ENCODE measurements at regions not wholly inside any gene's neighbourhood (a gene's known extent, or its start where the extent isn't known, plus 50 kb on each side); places are given as distances from the start of the nearest gene placed in this dataset.
A peak's percentile ranks its signal among the peaks of the same experiment; 100 is the strongest.

- no peaks in the 10 kb centered on the region for H3K36me3 ChIP-seq
- no peaks in the 10 kb centered on the region for H3K9me3 ChIP-seq
- no peak for ATAC-seq
- no peak overlapping the region for H3K27ac ChIP-seq
- no peaks in the 10 kb centered on the region for H3K27me3 ChIP-seq
- WGBS, 2 donors (ENCODE audit: low coverage in 1 of 2): 70 to 71% methylated on average over 2 of the region's 2 CpGs
- H3K4me1 ChIP-seq: peaks cover 0 to 9% (median 0%) of the 10 kb centered on the region in 3 donors
- no peak overlapping the region for H3K4me3 ChIP-seq
- no peak for TF ChIP-seq CTCF (IDR thresholded peaks at IDR 0.05)
- TF ChIP-seq POLR2AphosphoS5 (IDR thresholded peaks at IDR 0.05): no peak
- no peak for TF ChIP-seq EP300 (IDR thresholded peaks at IDR 0.05)
- no peak for TF ChIP-seq POLR2A (IDR thresholded peaks at IDR 0.05)
Measured at GRCh38 chr6:86857783-86858182, 79.5 kb upstream of the HTR1E start.

GRCh38 chr6:86856937-86857563 lies 80.3 kb upstream of the HTR1E start:
- Histone ChIP-seq H3K4me1 (peaks cover 0 to 9% (median 0%) of the 10 kb centered on the region in 3 donors), H3K4me3 (no peak overlapping the region), H3K9me3 (no peaks in the 10 kb centered on the region), H3K36me3 (no peaks in the 10 kb centered on the region), H3K27ac (no peak overlapping the region), H3K27me3 (no peaks in the 10 kb centered on the region)
- peak; percentile 62 to 70 (median 65) for TF ChIP-seq CTCF (IDR thresholded peaks at IDR 0.05)
- no peak for TF ChIP-seq POLR2AphosphoS5 (IDR thresholded peaks at IDR 0.05)
- TF ChIP-seq EP300 (IDR thresholded peaks at IDR 0.05): no peak
- no peak for ATAC-seq
- WGBS, 2 donors (ENCODE audit: low coverage in 1 of 2): 20 to 32% methylated on average over 3 of the region's 3 CpGs

- no peak for TF ChIP-seq CTCF (IDR thresholded peaks at IDR 0.05)
- TF ChIP-seq POLR2AphosphoS5 (IDR thresholded peaks at IDR 0.05): no peak
- no peak for TF ChIP-seq EP300 (IDR thresholded peaks at IDR 0.05)
- no peak for TF ChIP-seq POLR2A (IDR thresholded peaks at IDR 0.05)
- ATAC-seq: no peak
- H3K9me3 ChIP-seq: no peaks in the 10 kb centered on the region
- no peaks in the 10 kb centered on the region for H3K36me3 ChIP-seq
- H3K4me3 ChIP-seq: no peak overlapping the region
- H3K27me3 ChIP-seq: no peaks in the 10 kb centered on the region
- peaks cover 0 to 9% (median 0%) of the 10 kb centered on the region in 3 donors for H3K4me1 ChIP-seq
- H3K27ac ChIP-seq: no peak overlapping the region
Measured at GRCh38 chr6:86856379-86856778, 80.9 kb upstream of the HTR1E start.

GRCh38 chr6:86848986-86849385 lies 88.3 kb upstream of the HTR1E start:
- no peaks in the 10 kb centered on the region for H3K9me3 ChIP-seq
- no peaks in the 10 kb centered on the region for H3K4me1 ChIP-seq
- TF ChIP-seq POLR2A (IDR thresholded peaks at IDR 0.05): no peak
- no peak for TF ChIP-seq POLR2AphosphoS5 (IDR thresholded peaks at IDR 0.05)
- no peak for TF ChIP-seq CTCF (IDR thresholded peaks at IDR 0.05)
- TF ChIP-seq EP300 (IDR thresholded peaks at IDR 0.05): no peak
- H3K4me3 ChIP-seq: no peak overlapping the region
- no peaks in the 10 kb centered on the region for H3K27me3 ChIP-seq
- H3K36me3 ChIP-seq: no peaks in the 10 kb centered on the region
- H3K27ac ChIP-seq: no peak overlapping the region
- ATAC-seq: no peak

GRCh38 chr6:86832686-86833085 lies 104.6 kb upstream of the HTR1E start:
- Histone ChIP-seq H3K27me3 (no peaks in the 10 kb centered on the region), H3K27ac (no peak overlapping the region), H3K36me3 (no peaks in the 10 kb centered on the region), H3K4me1 (peaks cover 0 to 3% (median 0%) of the 10 kb centered on the region in 3 donors), H3K4me3 (no peak overlapping the region), H3K9me3 (no peaks in the 10 kb centered on the region)
- no peak for TF ChIP-seq EP300 (IDR thresholded peaks at IDR 0.05)
- TF ChIP-seq POLR2AphosphoS5 (IDR thresholded peaks at IDR 0.05): no peak
- TF ChIP-seq POLR2A (IDR thresholded peaks at IDR 0.05): no peak
- TF ChIP-seq CTCF (IDR thresholded peaks at IDR 0.05): no peak
- ATAC-seq: no peak
